Mucosa of stomach (tissue), 1 donor: ENCODE measurements at regions not wholly inside any gene's neighbourhood (a gene's known extent, or its start where the extent isn't known, plus 50 kb on each side); places are given as distances from the start of the nearest gene placed in this dataset.

Experiments
- H3K27me3 ChIP-seq: one replicate; pipeline ENCODE4 v1.7.0; 2013; ENCODE audit warnings: mild to moderate bottlenecking, low read length; ENCODE audit not compliant: control insufficient read depth, insufficient read depth
- H3K36me3 ChIP-seq: one replicate; pipeline ENCODE4 v1.7.0; 2013; ENCODE audit warnings: low read length; ENCODE audit not compliant: control insufficient read depth, insufficient read depth
- H3K4me1 ChIP-seq: one replicate; pipeline ENCODE4 v1.7.0; 2013; ENCODE audit warnings: mild to moderate bottlenecking, low read length; ENCODE audit not compliant: control insufficient read depth, insufficient read depth
- H3K4me3 ChIP-seq: one replicate; pipeline ENCODE4 v1.7.0; 2013; ENCODE audit warnings: low read length
- H3K9ac ChIP-seq: one replicate; pipeline ENCODE4 v1.7.0; 2013; ENCODE audit warnings: mild to moderate bottlenecking, low read length, moderate library complexity
- H3K9me3 ChIP-seq: one replicate; pipeline ENCODE4 v1.7.0; 2013; ENCODE audit warnings: mild to moderate bottlenecking, low read length, moderate library complexity; ENCODE audit not compliant: control insufficient read depth
- donor health status: Pancreatic carcinoma.

DNA sequence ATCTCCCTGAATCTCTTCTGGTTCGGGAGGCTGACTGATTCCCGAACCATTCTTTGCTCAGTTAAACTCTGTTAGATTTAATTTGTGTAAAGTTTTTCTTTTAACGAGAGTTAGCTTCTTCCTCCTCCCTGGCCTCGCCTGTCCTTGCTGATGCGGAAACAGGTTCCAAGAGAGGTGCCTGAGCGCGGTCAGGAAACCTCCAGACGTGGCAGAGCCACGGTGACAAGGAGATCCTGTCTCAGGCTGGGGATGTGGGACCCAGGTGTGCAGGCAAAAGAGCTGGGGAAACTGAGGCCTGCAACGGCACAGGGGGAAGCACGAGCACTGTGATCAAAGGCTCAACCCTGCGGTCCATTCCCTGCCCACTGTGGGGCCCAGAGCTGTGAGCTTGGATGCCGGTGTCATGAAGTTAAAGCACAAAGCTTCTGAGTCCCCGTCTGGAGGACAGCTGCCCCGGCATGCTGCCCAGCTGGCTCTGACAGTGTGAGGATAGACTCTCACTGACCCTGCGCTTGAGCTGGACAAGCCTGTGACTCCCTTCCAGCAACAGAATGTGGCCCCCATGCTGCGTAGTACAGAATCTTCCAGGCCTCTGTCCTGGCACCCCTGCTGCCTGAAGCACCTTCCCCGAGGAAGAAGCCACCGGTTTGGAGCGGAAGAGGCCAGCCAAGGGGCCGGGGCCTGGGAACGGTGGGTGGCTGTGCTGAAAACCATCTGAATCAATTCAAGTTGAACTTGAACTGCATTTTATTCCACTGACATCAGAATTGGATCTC is 960.6 kb downstream of the BRD1 start:
- Histone ChIP-seq H3K4me1 (no peaks in the 10 kb centered on the region), H3K4me3 (no peak overlapping the region), H3K27me3 (no peaks in the 10 kb centered on the region), H3K9ac (no peak overlapping the region), H3K36me3 (no peaks in the 10 kb centered on the region), H3K9me3 (no peaks in the 10 kb centered on the region)

DNA sequence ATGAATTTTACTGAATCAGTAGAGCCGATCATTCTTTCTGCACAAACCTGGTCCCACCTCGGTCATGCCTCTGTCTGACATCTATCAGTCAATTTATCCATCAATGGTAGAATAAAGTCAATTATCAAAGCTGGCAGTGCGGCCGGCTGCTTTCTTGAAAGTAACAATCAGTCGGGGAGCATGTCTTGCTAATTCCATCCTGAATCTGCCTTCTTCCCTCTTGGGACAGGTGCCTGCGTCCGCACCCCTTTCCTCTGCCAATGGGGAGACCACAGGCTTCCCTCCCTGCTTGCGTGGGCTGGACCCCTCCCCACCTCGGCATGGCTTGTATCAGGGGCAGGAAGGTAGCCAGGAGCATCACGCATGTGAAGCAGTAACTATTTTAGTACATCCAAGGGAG is 962.9 kb downstream of the BRD1 start:
- H3K36me3 ChIP-seq: no peaks in the 10 kb centered on the region
- H3K9me3 ChIP-seq: no peaks in the 10 kb centered on the region
- H3K9ac ChIP-seq: no peak overlapping the region
- no peaks in the 10 kb centered on the region for H3K27me3 ChIP-seq
- H3K4me3 ChIP-seq: no peak overlapping the region
- no peaks in the 10 kb centered on the region for H3K4me1 ChIP-seq

DNA sequence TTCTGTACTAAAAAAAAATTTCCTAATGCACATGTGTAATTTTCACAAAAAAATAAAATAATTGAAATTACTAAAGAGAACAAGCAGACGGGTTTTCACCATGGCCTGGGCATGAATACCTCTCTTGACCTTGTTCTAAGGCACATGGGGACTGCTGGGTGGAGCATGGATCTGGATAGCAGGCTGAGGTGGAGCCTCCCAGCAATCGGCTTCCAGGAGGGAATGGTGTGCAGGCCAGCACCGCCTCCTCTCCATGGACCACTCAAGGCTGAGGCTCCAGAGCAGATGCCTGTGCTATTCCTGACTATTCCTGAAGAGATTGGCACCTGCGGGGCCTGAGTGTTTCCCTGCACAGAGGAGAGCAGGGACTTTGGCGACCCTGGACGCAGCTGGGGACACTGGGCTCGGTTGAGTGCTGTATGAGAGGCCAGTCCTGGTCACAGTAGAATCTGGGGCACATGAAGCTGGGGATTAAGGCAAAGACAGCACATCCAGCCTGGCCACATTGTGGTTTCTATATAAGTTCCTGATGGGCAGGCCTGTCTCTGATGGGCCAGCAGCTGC is 963.6 kb downstream of the BRD1 start:
- H3K4me3 ChIP-seq: no peak overlapping the region
- no peaks in the 10 kb centered on the region for H3K9me3 ChIP-seq
- no peaks in the 10 kb centered on the region for H3K4me1 ChIP-seq
- H3K27me3 ChIP-seq: no peaks in the 10 kb centered on the region
- no peak overlapping the region for H3K9ac ChIP-seq
- no peaks in the 10 kb centered on the region for H3K36me3 ChIP-seq

DNA sequence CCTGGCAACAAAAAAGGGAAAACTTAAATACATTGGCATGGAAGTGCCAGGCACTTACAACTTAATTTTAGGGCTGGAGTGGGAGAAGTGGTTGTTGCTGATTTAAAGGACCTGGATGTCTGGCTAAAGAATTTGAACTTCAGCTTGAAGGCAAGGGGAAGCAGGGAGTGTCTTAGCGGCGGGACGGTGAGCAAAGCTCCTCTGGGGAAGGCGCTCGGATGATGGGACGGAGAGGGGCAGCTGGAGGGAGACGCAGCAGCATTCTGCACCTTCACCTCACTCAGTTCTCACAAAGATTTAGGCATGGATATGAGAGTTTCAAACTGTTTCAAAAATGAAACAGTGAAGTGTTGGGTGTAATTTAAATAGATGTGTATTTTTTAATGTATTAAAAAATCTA is 967.1 kb downstream of the BRD1 start:
- Histone ChIP-seq H3K9me3 (no peaks in the 10 kb centered on the region), H3K4me1 (no peaks in the 10 kb centered on the region), H3K4me3 (no peak overlapping the region), H3K36me3 (no peaks in the 10 kb centered on the region), H3K27me3 (no peaks in the 10 kb centered on the region), H3K9ac (no peak overlapping the region)

DNA sequence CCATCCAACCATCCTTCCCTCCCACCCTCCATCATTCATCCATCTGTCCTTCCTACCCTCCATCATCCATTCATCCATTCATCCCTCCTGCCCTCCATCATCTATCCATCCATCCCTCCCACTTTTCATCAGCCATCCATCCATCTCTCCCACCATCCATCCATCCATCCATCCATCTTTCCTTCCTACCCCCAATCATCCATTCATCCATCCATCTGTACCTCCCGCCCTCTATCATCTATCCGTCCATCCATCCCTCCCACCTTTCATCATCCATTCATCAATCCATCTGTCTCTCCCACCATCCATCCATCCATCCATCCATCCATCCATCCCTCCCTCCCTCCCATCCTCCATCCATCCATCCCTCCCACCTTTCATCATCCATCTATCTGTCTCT is 968.8 kb downstream of the BRD1 start:
- H3K27me3 ChIP-seq: no peaks in the 10 kb centered on the region
- no peaks in the 10 kb centered on the region for H3K4me1 ChIP-seq
- H3K9ac ChIP-seq: no peak overlapping the region
- H3K4me3 ChIP-seq: no peak overlapping the region
- H3K36me3 ChIP-seq: no peaks in the 10 kb centered on the region
- no peaks in the 10 kb centered on the region for H3K9me3 ChIP-seq

DNA sequence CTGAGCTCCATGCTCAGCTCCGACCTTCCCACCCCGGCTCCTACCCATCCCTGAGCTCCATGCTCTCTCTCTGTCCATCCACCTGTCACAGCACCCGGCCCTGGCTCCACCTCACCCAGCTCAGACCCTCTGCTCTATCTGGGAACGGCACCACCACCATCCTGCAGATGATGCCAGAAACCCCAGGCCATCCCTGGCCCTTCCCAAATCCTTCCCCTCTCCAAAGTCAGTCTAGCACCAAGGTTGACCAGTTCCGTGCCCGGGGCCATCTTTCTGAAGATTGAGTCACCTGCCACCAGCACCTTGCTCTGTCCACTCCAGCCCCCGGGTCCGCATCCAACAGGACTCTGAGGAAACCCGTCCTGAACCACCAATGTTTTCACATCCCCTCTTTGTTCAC is 969.6 kb downstream of the BRD1 start:
- Histone ChIP-seq H3K9me3 (no peaks in the 10 kb centered on the region), H3K9ac (no peak overlapping the region), H3K4me3 (no peak overlapping the region), H3K36me3 (no peaks in the 10 kb centered on the region), H3K27me3 (no peaks in the 10 kb centered on the region), H3K4me1 (no peaks in the 10 kb centered on the region)

DNA sequence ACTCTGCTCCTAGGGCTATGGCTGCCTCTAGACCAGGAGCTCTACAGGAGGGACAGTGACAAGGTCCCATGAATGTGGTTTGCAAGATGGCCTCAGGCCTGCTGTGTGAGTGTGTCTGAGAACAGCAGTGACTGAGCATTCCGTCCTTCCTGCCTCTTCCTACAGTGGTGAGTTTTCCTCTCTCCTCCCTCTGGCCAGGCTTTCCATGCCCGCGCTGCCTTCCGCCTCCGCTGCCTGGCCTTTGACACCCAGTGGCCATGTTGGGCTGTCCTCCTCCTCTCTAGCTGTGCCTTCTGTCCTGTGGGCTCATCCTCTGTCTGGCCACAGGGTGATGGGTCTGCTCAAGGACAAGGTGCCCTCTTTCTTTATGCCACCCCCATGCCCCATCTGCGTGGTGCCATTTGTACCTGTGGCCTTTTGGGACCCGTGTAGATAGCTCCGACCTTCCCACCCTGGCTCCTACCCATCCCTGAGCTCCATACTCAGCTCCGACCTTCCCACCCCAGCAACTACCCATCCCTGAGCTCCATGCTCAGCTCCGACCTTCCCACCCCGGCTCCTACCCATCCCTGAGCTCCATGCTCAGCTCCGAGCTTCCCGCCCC is 970.4 kb downstream of the BRD1 start:
- Histone ChIP-seq H3K4me3 (no peak overlapping the region), H3K9me3 (no peaks in the 10 kb centered on the region), H3K36me3 (no peaks in the 10 kb centered on the region), H3K9ac (no peak overlapping the region), H3K27me3 (no peaks in the 10 kb centered on the region), H3K4me1 (no peaks in the 10 kb centered on the region)

DNA sequence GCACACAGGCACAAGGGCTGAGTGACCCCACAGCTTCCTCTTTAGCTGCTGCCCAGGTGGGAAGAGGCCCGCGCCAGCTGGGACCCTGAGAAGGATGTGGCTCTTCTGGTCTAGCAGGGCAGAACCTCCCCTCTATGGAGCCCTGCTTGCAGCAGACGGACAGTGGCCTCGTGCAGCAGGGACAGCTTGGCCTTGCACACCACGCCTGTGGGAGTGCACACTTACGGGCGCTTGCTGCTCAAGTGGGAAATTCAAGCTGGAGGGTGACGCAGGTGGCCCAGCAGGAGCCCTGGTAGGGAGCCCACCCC is 971.4 kb downstream of the BRD1 start:
- no peaks in the 10 kb centered on the region for H3K27me3 ChIP-seq
- H3K9ac ChIP-seq: no peak overlapping the region
- no peaks in the 10 kb centered on the region for H3K4me1 ChIP-seq
- H3K9me3 ChIP-seq: no peaks in the 10 kb centered on the region
- no peaks in the 10 kb centered on the region for H3K36me3 ChIP-seq
- H3K4me3 ChIP-seq: no peak overlapping the region

DNA sequence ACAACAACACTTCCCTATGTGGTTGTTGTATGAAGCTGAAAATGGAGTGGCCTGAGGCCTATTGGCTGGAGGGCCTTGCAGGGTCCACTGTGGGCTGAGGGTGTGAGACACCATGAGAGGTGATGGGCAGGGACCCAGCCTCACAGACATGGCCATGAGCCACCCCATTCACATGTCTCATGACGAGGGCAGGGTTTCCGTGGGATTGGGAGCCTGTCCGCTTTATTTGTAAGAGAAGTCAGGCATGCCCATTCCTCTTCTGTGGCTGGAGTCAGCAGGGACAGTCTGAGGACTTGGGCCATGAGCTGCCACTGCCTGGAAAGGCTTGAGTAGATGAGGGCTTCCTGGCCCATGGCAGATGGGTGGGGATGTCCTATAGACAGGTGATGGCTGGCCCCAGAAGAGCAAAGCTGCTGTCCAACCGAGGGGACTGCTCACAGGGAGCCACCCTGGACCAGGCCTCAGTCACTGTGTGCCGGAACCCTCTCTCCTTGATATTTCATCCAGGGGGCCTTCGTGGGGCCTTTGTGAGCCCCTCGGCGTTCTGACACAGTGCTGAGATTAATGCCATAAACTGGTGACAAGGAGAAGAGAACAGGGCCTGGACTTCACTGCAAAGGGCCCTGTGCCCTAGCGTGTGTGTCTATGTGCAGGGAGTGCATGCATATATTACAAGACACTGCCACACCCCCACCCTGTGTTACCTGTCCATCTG is 971.9 kb downstream of the BRD1 start:
- no peak overlapping the region for H3K4me3 ChIP-seq
- no peaks in the 10 kb centered on the region for H3K4me1 ChIP-seq
- H3K9me3 ChIP-seq: no peaks in the 10 kb centered on the region
- H3K36me3 ChIP-seq: no peaks in the 10 kb centered on the region
- H3K9ac ChIP-seq: no peak overlapping the region
- no peaks in the 10 kb centered on the region for H3K27me3 ChIP-seq

DNA sequence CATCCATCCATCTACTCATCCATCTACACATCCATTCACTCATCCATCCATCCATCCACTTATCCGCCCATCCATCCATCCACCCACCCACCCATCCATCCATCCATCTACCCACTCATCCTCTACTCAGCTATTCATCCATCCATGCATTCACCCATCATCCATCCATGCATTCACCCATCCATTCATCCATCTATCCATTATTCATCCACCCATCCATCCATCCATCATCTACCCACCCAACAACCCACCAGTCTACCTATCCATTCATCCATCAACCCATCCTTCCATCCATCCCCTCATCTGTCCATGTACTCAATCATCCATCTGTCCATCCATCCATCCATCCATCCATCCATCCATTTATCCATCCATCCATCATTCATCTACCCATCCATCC is 972.7 kb downstream of the BRD1 start:
- Histone ChIP-seq H3K9me3 (no peaks in the 10 kb centered on the region), H3K4me1 (no peaks in the 10 kb centered on the region), H3K36me3 (no peaks in the 10 kb centered on the region), H3K4me3 (no peak overlapping the region), H3K27me3 (no peaks in the 10 kb centered on the region), H3K9ac (no peak overlapping the region)

DNA sequence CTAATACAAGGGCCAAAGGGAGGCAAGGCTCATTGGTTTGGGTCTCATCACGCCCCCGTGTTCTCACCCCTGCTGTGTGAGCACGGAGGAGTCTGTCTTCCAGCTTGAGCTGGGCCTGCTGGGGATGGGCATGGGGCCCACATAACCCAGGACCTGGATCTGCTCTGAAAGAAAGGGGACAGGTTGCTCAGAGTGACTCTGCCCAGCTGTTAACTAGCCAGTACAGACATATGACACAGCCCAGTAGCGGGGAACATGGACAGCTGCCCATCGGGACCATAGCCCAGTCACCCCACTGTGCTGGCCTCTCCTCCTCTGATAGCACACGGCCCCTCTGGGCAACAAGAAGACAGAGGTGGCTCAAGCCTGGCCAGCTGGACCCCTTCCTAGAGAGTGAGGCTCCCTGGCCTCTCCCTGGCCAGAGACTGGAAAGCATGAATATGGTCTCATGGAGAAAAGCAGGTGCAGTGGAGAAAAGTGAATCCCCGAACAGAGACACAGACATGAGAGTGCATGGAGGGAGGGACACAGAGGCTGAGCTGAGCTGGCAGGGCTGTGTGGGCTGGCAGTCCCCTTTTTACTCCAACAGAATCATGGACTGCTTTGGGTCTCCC is 973.9 kb downstream of the BRD1 start:
- Histone ChIP-seq H3K4me1 (no peaks in the 10 kb centered on the region), H3K4me3 (no peak overlapping the region), H3K36me3 (no peaks in the 10 kb centered on the region), H3K27me3 (peaks cover 3% of the 10 kb centered on the region), H3K9ac (no peak overlapping the region), H3K9me3 (no peaks in the 10 kb centered on the region)
